B cell (primary cell): ENCODE measurements at regions not wholly inside any gene's neighbourhood (a gene's known extent, or its start where the extent isn't known, plus 50 kb on each side); places are given as distances from the start of the nearest gene placed in this dataset.

Experiments used
- EZH2 ChIP-seq: IDR thresholded peaks from 2 replicates; pipeline ENCODE4 v1.6.1; 2012; ENCODE audit warnings: borderline replicate concordance, low read depth, mild to moderate bottlenecking, moderate library complexity, low read length; ENCODE audit not compliant: insufficient read depth, poor library complexity, severe bottlenecking
- TF ChIP-seq, protein P1 (sequence below): fragments of 200-600 bp; IDR thresholded peaks from one replicate; pipeline ENCODE4 v1.8.0; 2022; ENCODE audit warnings: antibody characterized with exemption, mild to moderate bottlenecking

GRCh38 chr10:16280595-16280994, 156.2 kb upstream of the PTER start:
- TF ChIP-seq, protein P1, sequence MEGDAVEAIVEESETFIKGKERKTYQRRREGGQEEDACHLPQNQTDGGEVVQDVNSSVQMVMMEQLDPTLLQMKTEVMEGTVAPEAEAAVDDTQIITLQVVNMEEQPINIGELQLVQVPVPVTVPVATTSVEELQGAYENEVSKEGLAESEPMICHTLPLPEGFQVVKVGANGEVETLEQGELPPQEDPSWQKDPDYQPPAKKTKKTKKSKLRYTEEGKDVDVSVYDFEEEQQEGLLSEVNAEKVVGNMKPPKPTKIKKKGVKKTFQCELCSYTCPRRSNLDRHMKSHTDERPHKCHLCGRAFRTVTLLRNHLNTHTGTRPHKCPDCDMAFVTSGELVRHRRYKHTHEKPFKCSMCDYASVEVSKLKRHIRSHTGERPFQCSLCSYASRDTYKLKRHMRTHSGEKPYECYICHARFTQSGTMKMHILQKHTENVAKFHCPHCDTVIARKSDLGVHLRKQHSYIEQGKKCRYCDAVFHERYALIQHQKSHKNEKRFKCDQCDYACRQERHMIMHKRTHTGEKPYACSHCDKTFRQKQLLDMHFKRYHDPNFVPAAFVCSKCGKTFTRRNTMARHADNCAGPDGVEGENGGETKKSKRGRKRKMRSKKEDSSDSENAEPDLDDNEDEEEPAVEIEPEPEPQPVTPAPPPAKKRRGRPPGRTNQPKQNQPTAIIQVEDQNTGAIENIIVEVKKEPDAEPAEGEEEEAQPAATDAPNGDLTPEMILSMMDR: no peak
- TF ChIP-seq EZH2: no peak
